ENCODE measurements at regions not wholly inside any gene's neighbourhood (a gene's known extent, or its start where the extent isn't known, plus 50 kb on each side); places are given as distances from the start of the nearest gene placed in this dataset.

DNA sequence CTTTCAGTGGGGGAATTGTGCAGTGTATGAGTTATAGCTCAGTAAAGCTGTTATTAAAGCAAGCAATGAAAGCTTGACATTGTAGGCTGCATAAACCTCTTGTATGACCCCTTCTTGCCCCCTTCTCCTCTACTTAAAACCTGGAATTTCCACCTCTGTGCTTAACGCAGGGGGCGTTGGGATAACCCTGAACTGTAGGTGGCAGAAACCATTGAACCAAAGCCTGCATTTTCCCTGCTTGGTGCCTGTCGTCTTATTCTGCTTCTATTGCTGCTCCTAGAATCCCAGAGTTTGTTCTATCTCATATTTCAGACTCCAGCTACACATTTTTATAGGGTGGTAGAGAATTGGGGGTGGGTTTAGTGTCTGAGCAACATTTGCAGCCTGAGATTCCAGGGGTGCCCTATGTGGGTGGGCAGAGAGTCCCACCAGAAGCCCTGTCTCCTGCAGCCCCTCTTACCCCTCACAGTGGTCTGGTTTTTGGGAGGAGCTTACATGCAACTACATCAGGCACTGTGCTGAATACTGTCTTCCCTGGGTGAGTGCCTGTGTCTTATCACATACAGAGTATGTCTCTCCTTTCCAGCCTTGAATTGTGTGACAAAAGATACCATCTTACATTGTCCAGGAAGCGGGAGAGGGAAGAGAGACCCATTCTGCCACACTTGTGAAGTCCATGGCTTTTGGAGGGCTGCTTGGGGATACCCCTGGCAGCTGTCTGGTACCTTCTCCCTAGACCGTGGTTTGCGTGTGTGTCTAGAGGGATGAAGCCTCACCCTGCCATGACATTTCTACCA lies 407.7 kb upstream of the EEF2KMT start:
- Histone ChIP-seq H3K9ac (replicated peaks; ENCODE audit: extremely low read depth, insufficient read depth, low read length) (no peak overlapping the region), H3K9me3 (replicated peaks; ENCODE audit: control insufficient read depth, insufficient read depth, low read length) (peaks cover 4% of the 10 kb centered on the region), H3K79me2 (ENCODE audit: control insufficient read depth, insufficient read depth, low read length) (no peaks in the 10 kb centered on the region), H3K36me3 (ENCODE audit: control insufficient read depth in 2 of 2, extremely low read depth in 1 of 2, insufficient read depth in 2 of 2, low read length in 2 of 2) (no peaks in the 10 kb centered on the region), H3K27me3 (ENCODE audit: control insufficient read depth in 2 of 2, insufficient read depth in 2 of 2, low read length in 2 of 2) (no peaks in the 10 kb centered on the region), H3K4me3 (replicated peaks in 1 of 3; ENCODE audit: insufficient read depth in 1 of 3, low read depth in 1 of 3, low read length in 3 of 3) (no peak overlapping the region), H3K9me1 (replicated peaks; ENCODE audit: control insufficient read depth, extremely low read depth, insufficient read depth, low read length) (no peaks in the 10 kb centered on the region), H3K4me1 (ENCODE audit: control insufficient read depth, extremely low read depth, insufficient read depth, low read length) (no peaks in the 10 kb centered on the region), H3K27ac (ENCODE audit: insufficient read depth, low read depth, low read length) (no peak overlapping the region), H2AFZ (ENCODE audit: low read depth, low read length) (no peak overlapping the region), H3K4me2 (ENCODE audit: insufficient read depth, low read length) (no peak overlapping the region), H4K20me1 (replicated peaks; ENCODE audit: control insufficient read depth, extremely low read depth, insufficient read depth, low read length) (no peaks in the 10 kb centered on the region)
- TF ChIP-seq GATA2 (IDR thresholded peaks at IDR 0.05; ENCODE audit: insufficient read depth, insufficient read length, low read depth, low read length) (no peak), FOS (IDR thresholded peaks at IDR 0.05; ENCODE audit: borderline replicate concordance, insufficient read depth, low read length) (no peak), MAX (IDR thresholded peaks at IDR 0.05; ENCODE audit: insufficient read depth, insufficient read length) (no peak), POLR2AphosphoS5 (IDR thresholded peaks at IDR 0.05; ENCODE audit: insufficient read depth, low read depth, low read length) (no peak), MYC (IDR thresholded peaks at IDR 0.05; ENCODE audit: low read depth, low read length) (no peak), JUN (IDR thresholded peaks at IDR 0.05; ENCODE audit: borderline replicate concordance, insufficient read depth, insufficient read length, low read depth) (no peak), POLR2A (IDR thresholded peaks at IDR 0.05; ENCODE audit: low read depth, low read length) (no peak), EZH2 (IDR thresholded peaks at IDR 0.05; ENCODE audit: borderline replicate concordance, low read depth, low read length, severe bottlenecking) (no peak)
- TF ChIP-seq, protein P1, sequence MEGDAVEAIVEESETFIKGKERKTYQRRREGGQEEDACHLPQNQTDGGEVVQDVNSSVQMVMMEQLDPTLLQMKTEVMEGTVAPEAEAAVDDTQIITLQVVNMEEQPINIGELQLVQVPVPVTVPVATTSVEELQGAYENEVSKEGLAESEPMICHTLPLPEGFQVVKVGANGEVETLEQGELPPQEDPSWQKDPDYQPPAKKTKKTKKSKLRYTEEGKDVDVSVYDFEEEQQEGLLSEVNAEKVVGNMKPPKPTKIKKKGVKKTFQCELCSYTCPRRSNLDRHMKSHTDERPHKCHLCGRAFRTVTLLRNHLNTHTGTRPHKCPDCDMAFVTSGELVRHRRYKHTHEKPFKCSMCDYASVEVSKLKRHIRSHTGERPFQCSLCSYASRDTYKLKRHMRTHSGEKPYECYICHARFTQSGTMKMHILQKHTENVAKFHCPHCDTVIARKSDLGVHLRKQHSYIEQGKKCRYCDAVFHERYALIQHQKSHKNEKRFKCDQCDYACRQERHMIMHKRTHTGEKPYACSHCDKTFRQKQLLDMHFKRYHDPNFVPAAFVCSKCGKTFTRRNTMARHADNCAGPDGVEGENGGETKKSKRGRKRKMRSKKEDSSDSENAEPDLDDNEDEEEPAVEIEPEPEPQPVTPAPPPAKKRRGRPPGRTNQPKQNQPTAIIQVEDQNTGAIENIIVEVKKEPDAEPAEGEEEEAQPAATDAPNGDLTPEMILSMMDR (IDR thresholded peaks at IDR 0.05; ENCODE audit: extremely low read depth in 1 of 2, insufficient read depth in 1 of 2, low read depth in 1 of 2, low read length in 2 of 2), result no peak
- FAIRE-seq (no peak), DNase-seq (ENCODE audit: low read depth, low spot score) (no peak)
- dilution Hi-C loops (cut with MboI; ENCODE audit: extremely low pct_ligation_motif_present, low sequenced_read_pairs) (no loop called here), intact Hi-C loops (cut with micrococcal nuclease) (no loop called here)
- BruUV-seq (replicated peaks), result no TSS peak
- POLR2A ChIA-PET, result no interaction called here
- CTCF ChIA-PET, result no interaction called here
